ENCODE measurements at regions not wholly inside any gene's neighbourhood (a gene's known extent, or its start where the extent isn't known, plus 50 kb on each side); places are given as distances from the start of the nearest gene placed in this dataset.

DNA sequence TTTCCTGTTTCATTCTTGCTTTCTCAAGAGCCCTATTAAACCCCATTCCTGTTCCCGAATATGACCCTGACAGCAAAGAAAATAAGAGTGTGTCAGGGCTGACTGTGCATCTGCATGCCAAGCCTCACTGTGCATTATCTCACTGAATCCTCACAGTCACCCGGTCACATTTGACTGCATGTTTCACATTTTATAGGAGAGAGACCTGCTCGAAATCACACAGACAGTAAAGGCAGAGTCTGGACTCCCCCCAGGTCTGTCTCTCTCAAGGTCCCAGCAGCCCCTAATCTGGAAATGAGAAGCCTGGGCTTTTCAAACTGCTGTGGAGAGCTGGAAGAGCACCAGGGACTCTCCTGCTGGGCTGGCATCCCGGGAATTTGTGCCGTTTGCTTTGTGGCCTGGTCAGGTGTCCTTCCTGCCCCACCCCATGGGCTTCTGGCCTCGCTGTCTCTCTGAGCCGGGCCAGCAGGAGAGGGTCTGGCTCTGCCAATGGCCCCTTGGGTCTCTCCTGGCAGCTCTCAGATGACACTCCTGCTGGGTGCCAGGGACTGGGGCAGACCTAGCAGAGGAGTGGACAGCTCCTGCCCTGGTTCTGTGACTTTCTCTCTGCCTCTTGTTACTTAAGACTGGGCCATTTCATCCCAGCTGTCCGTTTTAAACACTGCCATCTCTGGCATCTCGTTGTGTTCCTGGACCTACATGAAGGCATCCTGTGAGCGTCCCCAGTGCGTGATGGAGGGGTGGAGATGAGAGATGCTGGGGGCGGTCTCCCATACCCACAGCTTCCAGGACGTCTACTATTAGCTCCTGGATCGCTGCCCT, 173.6 kb downstream of the ARHGAP12 start:
- DNase-seq: no peak

DNA sequence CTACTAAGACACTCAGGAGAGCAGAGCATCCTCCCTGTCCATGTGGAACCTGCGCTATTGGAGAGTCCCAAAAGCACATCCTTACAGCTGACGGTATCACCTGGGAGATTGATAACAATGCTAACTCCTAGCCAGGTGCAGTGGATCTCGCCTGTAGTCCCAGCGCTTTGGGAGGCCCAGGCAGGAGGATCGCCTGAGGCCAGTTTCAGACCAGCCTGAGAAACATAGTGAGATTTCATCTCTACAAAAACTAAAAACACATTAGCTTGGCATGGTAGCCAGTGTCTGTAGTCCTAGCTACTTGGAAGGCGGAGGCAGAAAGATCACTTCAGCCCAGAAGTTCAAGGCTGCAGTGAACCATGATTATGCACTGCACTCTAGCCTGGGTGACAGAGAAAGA, 174.9 kb downstream of the ARHGAP12 start:
- no peak for DNase-seq

DNA sequence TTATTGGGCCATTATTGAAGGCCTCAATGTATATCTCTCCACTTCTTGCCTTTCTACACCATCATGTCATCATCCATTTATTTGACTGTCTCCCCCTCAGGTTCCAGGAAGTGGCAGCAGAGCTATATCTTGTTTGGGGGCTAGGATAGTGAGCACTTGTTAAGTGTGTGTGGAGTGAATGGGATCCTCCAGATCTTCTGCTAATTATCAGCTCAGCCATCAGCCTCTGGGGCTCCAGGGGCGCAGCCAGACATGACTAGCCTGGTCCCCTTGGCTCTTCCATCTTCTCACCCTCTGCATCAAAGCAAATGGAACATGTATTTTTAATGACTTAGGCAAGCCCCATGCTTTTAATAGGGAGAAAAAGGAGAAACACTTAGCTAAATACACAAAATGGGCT, 176.5 kb downstream of the ARHGAP12 start:
- DNase-seq: no peak

DNA sequence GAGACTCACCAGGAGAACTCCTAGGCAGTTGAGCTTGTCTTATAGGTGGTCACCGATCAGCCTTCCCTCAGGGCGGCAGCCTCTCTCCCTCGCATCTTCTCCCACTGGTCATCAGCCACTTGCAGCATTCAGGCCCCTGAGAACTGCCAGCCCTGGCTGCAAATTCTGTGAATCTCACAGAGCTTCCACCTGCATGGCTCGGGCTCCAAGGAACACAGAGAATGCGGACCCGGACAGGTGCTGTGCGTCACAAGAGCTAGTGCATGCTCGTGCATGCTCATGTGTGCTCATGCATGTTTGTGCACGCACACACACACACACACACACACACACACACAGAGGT, 176.9 kb downstream of the ARHGAP12 start:
- DNase-seq: no peak

DNA sequence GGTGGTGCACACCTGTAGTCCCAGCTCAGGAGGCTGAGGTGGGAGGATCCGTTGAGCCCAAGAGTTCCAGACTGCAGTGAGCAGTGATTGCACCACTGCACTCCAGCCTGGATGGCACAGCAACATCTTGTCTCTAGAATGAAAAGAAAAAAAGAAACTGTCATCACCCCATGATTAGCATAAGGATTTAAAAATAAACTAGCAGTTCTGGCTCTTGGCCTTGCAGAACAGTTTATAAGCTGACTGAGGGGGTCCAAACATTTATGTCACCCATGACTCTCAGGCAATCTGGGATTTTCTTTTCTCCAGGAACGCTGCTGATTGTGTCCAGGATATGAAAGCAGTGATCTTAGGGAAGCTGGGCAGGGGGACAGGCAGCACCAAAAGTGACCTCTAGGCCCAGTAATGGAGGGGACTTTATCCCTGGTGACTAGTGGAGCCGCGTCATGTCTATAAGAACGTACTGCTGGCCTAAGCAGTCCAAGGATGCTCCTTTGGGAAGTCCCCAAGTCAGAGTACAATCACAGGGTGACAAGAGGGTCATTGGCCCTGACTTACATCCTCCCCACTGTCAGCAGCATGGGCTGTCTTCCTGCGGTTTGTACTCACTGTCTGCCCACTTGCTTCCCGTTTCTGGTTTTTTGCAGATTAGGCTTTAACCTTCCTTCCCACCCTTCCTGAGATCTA, 177.4 kb downstream of the ARHGAP12 start:
- no peak for DNase-seq

DNA sequence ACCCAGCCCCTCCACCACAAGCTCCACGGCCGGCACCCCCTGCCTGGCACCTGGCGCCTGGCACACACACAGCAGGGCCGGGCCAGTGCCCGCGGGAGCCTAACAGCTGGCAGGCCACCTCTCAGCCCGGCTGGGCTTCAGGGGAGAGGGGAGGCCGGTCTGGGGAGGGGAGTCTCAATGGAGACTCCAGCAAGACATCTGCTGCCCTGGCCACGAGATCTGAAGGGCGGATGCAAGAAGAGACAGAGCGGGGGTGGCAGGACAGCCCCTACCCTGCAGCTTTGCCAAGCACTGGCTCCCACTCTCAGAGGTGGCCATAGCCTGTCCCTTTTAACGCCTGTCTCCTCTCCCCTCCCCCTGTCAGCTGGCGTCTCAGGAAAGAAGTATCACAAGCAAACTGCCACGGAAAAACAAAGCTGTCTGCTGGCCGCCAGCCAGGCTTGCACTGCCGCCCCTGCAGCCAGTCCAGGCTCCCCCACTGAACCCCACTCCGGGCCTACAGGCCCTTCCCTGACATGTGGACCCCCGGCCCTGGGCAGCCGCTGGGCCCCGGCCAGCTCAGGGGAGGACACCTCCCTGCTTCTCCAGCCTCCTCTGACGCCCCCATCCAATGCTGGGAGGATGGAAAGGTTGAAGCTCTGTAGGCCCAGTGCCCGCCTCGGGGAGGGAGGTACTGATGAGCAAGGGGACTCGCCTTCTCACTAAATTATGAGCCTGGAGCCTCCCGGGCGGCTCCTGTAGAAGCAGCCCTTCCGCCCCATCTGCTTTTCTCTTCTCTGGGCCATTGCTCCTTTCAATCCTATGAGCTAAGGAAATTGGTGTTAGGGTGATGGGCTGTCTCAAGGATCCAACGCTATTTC, 178.4 kb downstream of the ARHGAP12 start:
- DNase-seq: no peak

DNA sequence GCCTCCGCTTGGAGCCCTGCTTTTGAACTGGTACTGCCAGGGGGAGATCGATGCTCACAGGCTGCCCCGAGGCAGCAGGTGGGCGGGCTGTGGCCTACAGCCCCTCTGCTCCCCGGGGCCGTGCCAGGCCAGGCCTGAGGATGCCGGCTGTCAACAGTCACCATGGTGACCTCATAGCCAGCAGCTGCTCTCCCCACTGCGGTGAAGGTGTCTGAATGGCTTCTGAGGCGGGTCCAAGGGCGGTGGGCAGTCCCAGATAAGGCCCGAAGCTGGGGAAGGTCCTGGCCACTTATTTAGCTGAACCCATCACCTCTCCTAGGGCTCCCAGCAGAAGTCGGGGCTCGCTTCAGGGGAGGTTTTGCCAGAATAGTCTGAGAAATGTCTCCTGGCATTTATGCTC, 179.3 kb downstream of the ARHGAP12 start:
- no peak for DNase-seq

DNA sequence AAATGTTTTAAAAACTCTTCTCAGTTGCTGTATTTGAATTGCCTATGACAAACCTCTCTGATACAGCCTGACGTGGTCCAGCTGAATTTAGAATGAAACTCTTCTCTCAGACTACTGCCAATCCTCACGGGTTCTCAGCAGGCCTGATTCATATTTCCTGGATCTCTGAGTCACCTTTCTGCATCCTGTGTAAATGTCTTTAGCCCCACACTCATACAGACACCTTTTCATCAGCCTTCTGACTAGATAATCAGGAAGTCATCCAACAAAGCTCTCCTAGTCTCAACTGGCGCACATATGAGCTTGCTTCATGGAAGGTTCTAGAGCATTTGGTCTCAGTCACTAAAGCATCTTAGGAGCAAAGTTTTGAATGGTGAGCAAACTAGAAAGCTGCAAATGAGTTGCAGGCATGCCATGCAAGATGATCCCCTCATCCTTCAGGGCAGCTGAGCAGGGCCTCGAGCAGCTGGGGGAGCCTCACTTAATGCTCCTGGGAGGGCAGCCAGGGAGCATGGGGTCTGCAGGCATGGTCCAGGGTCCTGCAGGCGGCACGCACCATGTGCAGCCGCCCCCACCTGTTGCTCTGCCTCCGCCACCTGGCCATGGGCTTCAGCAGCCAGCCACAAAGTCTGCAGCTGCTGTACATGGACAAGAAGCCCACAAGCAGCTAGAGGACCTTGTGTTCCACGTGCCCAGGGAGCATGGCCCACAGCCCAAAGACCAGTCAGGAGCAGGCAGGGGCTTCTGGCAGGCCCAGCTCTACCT, 182.8 kb downstream of the ARHGAP12 start:
- DNase-seq: no peak

DNA sequence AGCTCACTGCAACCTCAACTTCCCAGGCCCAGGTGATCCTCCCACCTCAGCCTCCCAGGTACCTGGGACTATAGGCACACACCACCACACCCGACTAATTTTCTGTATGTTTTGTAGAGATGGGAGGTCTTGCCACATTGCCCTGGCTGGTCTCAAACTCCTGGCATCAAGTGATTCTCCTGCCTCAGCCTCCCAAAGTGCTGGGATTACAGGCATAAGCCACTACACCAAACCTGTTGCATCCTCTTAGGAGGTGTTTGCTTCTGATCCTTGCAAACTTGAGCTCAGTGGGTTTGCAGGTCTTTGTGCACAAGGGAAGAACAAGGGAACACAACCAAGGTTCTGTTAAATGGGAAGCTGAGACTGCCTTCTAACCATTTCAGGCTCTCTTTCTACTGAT, 184.6 kb downstream of the ARHGAP12 start:
- DNase-seq: no peak

DNA sequence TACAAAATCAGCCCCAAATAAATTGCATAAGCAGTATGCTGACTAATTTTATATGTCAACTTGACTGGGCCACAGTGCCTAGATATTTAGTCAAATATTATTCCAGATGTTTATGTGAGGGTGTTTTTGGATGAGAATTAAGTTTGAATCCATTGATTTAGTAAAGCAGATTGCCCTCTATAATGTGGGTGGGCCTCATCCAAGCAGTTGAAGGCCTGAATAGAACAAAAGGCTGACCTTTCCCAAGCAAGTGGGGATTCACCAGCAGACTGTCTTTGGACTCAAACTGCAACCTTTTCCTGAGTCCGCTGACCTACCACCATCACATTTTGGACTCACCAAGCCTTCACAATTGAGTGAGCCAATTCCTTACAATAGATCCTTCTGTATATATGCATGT, 186.4 kb downstream of the ARHGAP12 start:
- no peak for DNase-seq

DNA sequence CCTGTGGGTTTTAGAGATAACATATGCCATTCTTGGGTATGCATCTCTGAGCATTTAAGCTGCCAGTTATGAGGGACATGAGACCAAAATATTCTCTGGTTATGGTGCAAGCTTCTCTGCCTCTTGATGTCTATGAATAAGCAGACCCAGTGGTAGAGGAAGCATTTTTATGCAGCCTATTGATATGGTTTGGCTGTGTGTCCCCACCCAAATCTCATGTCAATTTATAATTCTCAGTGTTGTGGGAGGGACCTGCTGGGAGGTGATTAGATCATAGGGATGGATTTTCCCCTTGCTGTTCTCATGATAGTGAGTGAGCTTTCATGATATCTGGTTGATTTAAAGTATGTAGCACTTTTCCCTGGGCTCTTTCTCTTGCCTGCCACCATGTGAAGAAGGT, 187.2 kb downstream of the ARHGAP12 start:
- no peak for DNase-seq

DNA sequence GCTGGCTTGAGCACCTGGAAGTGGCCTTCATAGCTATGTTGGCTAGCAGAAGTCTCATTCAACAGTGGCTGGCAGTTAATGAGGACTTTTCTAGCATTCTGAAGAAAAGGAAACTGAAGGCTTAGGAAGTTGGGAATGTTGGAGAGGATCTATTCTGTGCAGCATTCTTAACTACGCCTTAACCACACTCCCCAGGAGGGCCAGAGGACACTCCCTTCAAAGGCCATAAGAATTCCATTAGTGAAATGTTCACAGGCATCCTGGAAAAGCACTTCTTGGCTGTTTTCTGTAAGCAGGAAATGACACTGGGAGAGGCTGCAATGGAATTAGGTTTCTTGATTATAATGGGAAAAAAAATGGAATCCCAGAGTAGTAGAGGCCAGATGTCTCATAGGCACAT, 188.9 kb downstream of the ARHGAP12 start:
- no peak for DNase-seq

DNA sequence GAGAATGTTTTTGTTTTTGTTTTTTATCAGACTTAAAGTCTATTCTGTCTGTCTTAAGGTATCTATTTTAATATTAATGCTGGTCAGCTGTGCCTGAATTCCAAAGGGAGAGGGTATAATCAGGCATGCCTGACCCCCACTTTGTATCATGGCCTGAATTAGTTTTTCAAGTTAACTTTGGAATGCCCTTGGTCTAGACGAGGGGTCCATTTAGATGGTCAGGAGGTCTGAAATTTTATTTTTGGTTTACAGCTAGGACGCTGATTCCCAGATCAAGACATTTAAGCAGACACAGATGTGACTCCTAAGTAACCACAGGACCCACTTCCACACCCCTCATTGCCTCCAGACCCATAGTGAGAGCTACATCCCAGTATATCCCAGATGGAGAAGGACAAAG, 189.5 kb downstream of the ARHGAP12 start:
- no peak for DNase-seq

DNA sequence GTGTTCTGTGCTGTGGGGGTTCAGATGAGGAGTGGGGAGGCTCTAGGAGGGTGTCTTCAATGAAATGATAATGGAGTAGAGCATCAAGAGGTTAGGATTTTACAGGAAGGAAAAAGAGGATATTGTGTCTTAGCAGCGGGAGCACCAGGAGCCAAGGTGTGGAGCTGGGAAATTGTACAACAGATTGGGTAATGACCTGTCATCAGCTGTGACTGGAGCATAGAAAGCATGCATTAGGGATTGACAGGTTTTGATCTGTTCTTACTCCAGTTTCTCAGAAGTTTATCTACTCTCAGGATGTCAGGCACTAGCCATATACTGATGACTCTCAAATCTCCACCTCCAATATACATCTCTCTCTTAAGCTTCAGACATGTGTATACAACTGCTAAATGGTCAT, 196.9 kb downstream of the ARHGAP12 start:
- no peak for DNase-seq

DNA sequence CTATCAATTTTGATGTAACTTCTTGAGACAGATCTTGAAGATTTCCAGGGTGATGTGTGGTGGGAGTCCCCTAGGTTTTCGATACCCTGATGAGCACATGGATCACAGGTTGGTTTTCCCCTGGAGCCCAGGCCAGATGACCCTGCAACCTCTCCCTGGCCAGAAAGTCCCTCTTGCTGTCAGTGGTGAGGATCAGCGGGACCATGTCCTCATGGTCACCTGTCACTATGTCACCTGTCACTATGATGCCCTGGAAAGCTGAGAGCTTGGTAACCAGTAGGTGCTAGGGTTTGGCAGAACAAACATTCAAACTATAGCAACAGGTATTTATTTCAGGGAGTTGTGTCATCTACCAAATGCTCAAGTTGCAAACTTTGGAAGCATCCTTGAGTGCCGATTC, 197.9 kb downstream of the ARHGAP12 start:
- DNase-seq: no peak

DNA sequence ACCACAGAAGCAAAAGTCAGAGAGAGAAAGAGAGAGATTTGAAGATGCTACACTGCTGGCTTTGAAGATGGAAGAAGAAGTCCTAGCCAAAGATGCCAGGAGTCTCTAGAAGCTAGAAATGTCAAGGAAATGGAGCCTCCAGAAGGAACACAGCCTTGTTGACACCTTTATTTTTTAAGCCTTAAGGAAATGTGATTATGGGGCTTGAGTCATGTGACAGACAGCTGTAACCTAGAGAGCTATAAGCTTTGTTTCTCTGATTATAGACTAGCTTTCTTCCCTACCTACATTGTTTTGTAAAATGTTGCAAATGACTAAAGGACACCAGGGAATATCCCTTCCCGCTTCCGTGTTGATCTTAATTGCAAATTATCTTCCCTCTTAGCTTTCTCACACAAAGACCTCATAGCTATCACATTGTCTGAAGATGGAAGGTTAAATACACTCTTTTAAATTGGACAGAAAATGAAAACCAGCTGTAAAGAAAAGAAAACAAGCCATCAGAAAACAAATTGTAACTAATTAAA, 199.9 kb downstream of the ARHGAP12 start:
- DNase-seq: no peak

DNA sequence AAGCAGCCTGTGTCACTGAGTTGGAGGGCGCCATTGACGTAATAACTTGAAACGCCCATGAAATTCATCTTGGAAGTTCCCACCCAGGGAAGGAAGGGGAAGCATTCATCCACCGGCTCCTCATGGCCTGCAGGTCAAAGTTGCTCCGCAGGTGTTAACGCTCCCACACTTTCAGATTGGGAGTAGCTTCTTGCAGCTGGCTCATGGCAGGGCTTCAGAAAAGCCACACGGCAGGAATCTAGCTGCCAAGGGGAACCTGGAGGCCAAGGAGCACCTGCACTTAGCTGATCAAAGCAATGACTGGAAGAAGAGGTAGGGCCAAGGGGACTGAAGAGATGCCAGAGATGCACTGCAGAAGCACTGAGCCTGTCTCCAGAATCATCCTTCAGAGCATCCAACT, 203.2 kb downstream of the ARHGAP12 start:
- DNase-seq: no peak

DNA sequence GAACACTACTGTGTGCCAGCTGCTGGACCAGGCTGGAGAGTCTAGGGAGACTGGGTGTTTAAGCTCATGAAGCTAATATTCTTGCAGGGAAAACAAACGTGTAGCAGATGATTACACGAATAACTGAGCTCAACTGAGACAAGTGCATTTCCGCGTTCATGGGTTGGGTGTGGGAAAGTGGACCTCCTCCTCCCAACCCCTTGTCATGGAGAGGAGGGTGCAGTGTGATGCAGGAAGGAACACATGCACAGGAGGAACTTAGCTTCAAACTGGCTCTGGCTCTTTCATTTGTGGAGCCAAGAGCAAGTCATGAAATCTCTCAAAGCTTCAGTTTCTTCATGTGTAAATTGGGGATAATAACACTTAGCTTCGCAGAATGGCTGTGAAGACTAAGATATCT, 204.3 kb downstream of the ARHGAP12 start:
- DNase-seq: no peak

DNA sequence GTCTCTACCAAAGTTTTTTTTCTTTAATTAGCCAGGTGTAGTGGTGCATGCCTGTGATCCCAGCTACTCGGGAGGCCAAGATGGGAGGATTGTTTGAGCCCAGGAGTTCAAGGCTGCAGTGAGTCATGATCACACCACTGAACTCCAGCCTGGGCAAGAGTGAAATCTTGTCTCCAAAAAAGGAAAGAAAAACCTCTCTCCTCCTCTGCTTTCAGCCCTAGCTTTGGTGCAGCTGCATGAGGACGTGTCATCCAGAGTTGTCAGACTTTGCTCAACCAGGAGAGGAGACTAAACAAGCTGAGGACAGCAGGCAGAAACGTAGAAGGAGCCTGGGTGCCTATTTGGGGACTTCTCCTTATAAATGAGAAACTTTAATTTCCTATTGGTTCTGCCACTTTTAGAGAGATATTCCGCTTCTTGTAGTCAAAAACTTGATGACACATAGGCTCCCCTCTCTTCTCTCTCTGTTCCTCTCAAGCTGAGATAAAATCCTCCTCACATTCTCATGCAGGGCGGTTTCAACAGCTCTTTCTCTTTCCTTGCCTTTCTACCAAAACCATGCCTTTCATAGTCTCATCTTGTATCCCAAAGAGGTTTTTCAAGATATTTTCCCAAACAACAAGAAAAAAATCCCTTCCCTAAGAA, 205.4 kb downstream of the ARHGAP12 start:
- DNase-seq: no peak

DNA sequence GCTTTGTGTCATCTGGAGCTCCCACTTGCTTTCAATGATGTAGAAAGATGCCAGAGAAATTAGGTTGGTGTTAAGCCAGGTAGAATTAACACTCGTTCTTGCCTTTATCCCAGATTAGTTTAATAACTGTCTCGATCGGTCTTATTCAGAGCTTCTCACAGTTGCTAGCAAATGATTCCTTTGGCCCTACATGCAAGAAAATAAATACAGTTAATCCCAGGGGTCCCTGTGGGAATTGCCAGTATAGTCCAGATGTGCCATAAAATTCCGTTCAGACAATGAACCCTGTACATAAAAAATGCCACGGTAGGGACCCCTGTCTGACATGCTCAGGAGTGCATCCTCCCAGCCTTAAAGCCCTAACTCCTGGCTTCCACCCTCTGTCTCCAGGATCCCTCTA, 207.5 kb downstream of the ARHGAP12 start:
- no peak for DNase-seq

DNA sequence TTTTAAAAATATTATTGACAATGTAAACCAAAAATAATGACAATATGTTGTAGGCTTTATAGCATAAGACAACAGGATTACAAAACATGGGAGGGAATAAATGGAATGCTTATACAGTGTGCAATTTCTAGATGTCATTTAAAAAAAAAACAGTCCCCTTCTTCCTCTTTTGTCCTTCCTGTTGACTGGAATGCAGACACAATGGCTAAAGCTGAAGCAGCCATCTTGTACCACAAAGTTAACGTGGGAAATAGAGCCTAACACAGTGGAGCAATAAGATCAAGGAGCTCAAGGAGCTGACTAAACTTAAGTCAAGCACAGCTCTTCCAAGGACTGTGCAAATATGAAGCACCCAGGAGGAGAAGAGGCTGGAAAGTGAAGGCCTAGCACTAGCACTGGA, 208.1 kb downstream of the ARHGAP12 start:
- no peak for DNase-seq

DNA sequence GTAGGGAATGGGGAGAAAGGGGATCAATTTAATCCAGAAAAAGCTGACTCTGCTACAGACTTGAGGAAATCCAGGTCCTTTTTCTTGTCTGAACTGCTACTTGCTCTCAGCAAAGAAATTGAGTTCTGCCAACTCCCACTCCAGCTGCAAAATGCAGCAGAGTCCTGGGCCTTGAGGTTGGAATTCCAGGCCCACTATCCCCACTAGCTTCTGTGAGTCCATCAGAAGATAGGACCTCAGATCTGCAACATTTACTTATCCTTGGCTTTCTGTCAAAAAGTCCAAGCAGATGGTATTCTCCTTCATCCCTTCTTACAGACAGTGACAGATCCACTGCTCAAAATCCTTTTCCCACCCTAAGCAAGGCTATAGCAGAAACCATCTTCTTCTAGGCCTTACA, 219.2 kb downstream of the ARHGAP12 start:
- DNase-seq: no peak

All from effector CD4-positive, alpha-beta T cell (primary cell).